Central memory CD8-positive, alpha-beta T cell (primary cell): ENCODE measurements at regions not wholly inside any gene's neighbourhood (a gene's known extent, or its start where the extent isn't known, plus 50 kb on each side); places are given as distances from the start of the nearest gene placed in this dataset.
"Not testable (repeated sequence)": the region's sequence is repeated elsewhere in the genome, so short reads cannot be mapped to it uniquely, and the experiment has no call there.

ENCODE experiments used
- ATAC-seq: fragments of 150-1000 bp; cut with Tn5 transposase; replicated peaks from 2 replicates; pipeline ENCODE4 v1.10.0; 2022; ENCODE audit warnings: mild to moderate bottlenecking, moderate FRiP score, moderate number of reproducible peaks; ENCODE audit not compliant: poor library complexity, severe bottlenecking; ENCODE audit errors: extremely low read depth
- DNase-seq, 2 donors: peaks; one replicate each; pipeline ENCODE4 v3.0.0; 2021; ENCODE audit warnings: low spot score in 2 of 2
- H3K27ac Mint-ChIP-seq: one replicate; pipeline ENCODE4 v1.8.0; 2022; ENCODE audit warnings: low read depth, mild to moderate bottlenecking, moderate library complexity, mixed read lengths
- H3K27me3 Mint-ChIP-seq: one replicate; pipeline ENCODE4 v1.8.0; 2022; ENCODE audit warnings: mixed read lengths
- H3K36me3 Mint-ChIP-seq: one replicate; pipeline ENCODE4 v1.8.0; 2022; ENCODE audit warnings: mild to moderate bottlenecking, moderate library complexity, mixed read lengths; ENCODE audit not compliant: insufficient read depth
- H3K4me1 Mint-ChIP-seq: one replicate; pipeline ENCODE4 v1.8.0; 2022; ENCODE audit warnings: mixed read lengths
- H3K4me3 Mint-ChIP-seq: one replicate; pipeline ENCODE4 v1.8.0; 2022; ENCODE audit warnings: mild to moderate bottlenecking, moderate library complexity, mixed read lengths
- H3K9me3 Mint-ChIP-seq: one replicate; pipeline ENCODE4 v1.8.0; 2022; ENCODE audit warnings: mixed read lengths

GRCh38 chr11:19420868-19421533, 180.3 kb upstream of the E2F8 start:
- peaks cover 42% of the 10 kb centered on the region for H3K27me3 Mint-ChIP-seq
- H3K4me1 Mint-ChIP-seq, result no peaks in the 10 kb centered on the region
- ATAC-seq (no peak), DNase-seq (no peak)
- no peak overlapping the region for H3K27ac Mint-ChIP-seq
- no peaks in the 10 kb centered on the region for H3K36me3 Mint-ChIP-seq
- no peak overlapping the region for H3K4me3 Mint-ChIP-seq
- H3K9me3 Mint-ChIP-seq, result no peaks in the 10 kb centered on the region

- Mint-ChIP-seq H3K4me3 (no peak overlapping the region), H3K4me1 (no peaks in the 10 kb centered on the region), H3K27ac (no peak overlapping the region), H3K36me3 (no peaks in the 10 kb centered on the region), H3K9me3 (no peaks in the 10 kb centered on the region), H3K27me3 (peaks cover 36% of the 10 kb centered on the region)
- DNase-seq (no peak), ATAC-seq (no peak)
Observed at GRCh38 chr11:19419808-19420207, 179.1 kb upstream of the E2F8 start.

GRCh38 chr11:19419021-19419750, 178.4 kb upstream of the E2F8 start:
- Mint-ChIP-seq H3K9me3 (no peaks in the 10 kb centered on the region), H3K27me3 (peaks cover 41% of the 10 kb centered on the region), H3K4me3 (no peak overlapping the region), H3K36me3 (no peaks in the 10 kb centered on the region), H3K27ac (no peak overlapping the region), H3K4me1 (no peaks in the 10 kb centered on the region)
- DNase-seq (no peak), ATAC-seq (no peak)

- no peaks in the 10 kb centered on the region for H3K4me1 Mint-ChIP-seq
- no peaks in the 10 kb centered on the region for H3K36me3 Mint-ChIP-seq
- ATAC-seq, result no peak
Observed at GRCh38 chr11:19418221-19418620, 177.5 kb upstream of the E2F8 start.

GRCh38 chr11:19412070-19412469, 171.3 kb upstream of the E2F8 start:
- not testable (repeated sequence) for H3K4me3 Mint-ChIP-seq, H3K9me3 Mint-ChIP-seq, H3K27ac Mint-ChIP-seq, DNase-seq, H3K36me3 Mint-ChIP-seq, H3K4me1 Mint-ChIP-seq, ATAC-seq
- peaks cover 40% of the 10 kb centered on the region for H3K27me3 Mint-ChIP-seq

More at GRCh38 chr11:19418221-19418620, 177.5 kb upstream of the E2F8 start:
- Mint-ChIP-seq H3K27me3 (peaks cover 50% of the 10 kb centered on the region), H3K4me3 (no peak overlapping the region), H3K27ac (no peak overlapping the region), H3K9me3 (no peaks in the 10 kb centered on the region)
- DNase-seq, result no peak

- H3K27me3 Mint-ChIP-seq, result peaks cover 33% of the 10 kb centered on the region
- no peaks in the 10 kb centered on the region for H3K9me3 Mint-ChIP-seq
- no peak for ATAC-seq
- H3K4me1 Mint-ChIP-seq, result no peaks in the 10 kb centered on the region
- no peak overlapping the region for H3K4me3 Mint-ChIP-seq
- no peaks in the 10 kb centered on the region for H3K36me3 Mint-ChIP-seq
- no peak for DNase-seq
- no peak overlapping the region for H3K27ac Mint-ChIP-seq
Observed at GRCh38 chr11:19410032-19410431, 169.3 kb upstream of the E2F8 start.

- Mint-ChIP-seq H3K4me1 (no peaks in the 10 kb centered on the region), H3K27ac (no peak overlapping the region), H3K36me3 (no peaks in the 10 kb centered on the region), H3K27me3 (peaks cover 25% of the 10 kb centered on the region), H3K4me3 (no peak overlapping the region), H3K9me3 (no peaks in the 10 kb centered on the region)
- no peak for ATAC-seq
- no peak for DNase-seq
Observed at GRCh38 chr11:19409307-19409706, 168.6 kb upstream of the E2F8 start.

GRCh38 chr11:19407677-19408270, 167.0 kb upstream of the E2F8 start:
- no peak overlapping the region for H3K4me3 Mint-ChIP-seq
- H3K27me3 Mint-ChIP-seq, result peaks cover 15% of the 10 kb centered on the region
- ATAC-seq (no peak), DNase-seq (no peak)
- no peaks in the 10 kb centered on the region for H3K9me3 Mint-ChIP-seq
- no peak overlapping the region for H3K27ac Mint-ChIP-seq
- H3K4me1 Mint-ChIP-seq, result no peaks in the 10 kb centered on the region
- no peaks in the 10 kb centered on the region for H3K36me3 Mint-ChIP-seq

GRCh38 chr11:19405966-19406365, 165.2 kb upstream of the E2F8 start:
- Mint-ChIP-seq H3K4me3 (no peak overlapping the region), H3K4me1 (no peaks in the 10 kb centered on the region), H3K36me3 (no peaks in the 10 kb centered on the region), H3K27ac (no peak overlapping the region), H3K9me3 (no peaks in the 10 kb centered on the region), H3K27me3 (peaks cover 7% of the 10 kb centered on the region)
- DNase-seq (no peak), ATAC-seq (no peak)

GRCh38 chr11:19404787-19405186, 164.0 kb upstream of the E2F8 start:
- no peaks in the 10 kb centered on the region for H3K27me3 Mint-ChIP-seq
- no peak overlapping the region for H3K27ac Mint-ChIP-seq
- DNase-seq (no peak), ATAC-seq (no peak)
- H3K4me3 Mint-ChIP-seq, result no peak overlapping the region
- H3K36me3 Mint-ChIP-seq, result no peaks in the 10 kb centered on the region
- no peaks in the 10 kb centered on the region for H3K4me1 Mint-ChIP-seq
- H3K9me3 Mint-ChIP-seq, result no peaks in the 10 kb centered on the region

GRCh38 chr11:19403196-19403895, 162.6 kb upstream of the E2F8 start:
- Mint-ChIP-seq H3K9me3 (no peaks in the 10 kb centered on the region), H3K4me3 (no peak overlapping the region), H3K27ac (no peak overlapping the region), H3K4me1 (no peaks in the 10 kb centered on the region), H3K27me3 (no peaks in the 10 kb centered on the region), H3K36me3 (no peaks in the 10 kb centered on the region)
- ATAC-seq (no peak), DNase-seq (no peak)

- no peaks in the 10 kb centered on the region for H3K9me3 Mint-ChIP-seq
- DNase-seq (no peak), ATAC-seq (no peak)
- no peaks in the 10 kb centered on the region for H3K4me1 Mint-ChIP-seq
- no peaks in the 10 kb centered on the region for H3K36me3 Mint-ChIP-seq
- no peak overlapping the region for H3K4me3 Mint-ChIP-seq
- H3K27me3 Mint-ChIP-seq, result no peaks in the 10 kb centered on the region
- H3K27ac Mint-ChIP-seq, result no peak overlapping the region
Observed at GRCh38 chr11:19400296-19400695, 159.6 kb upstream of the E2F8 start.
